ENCODE measurements at regions not wholly inside any gene's neighbourhood (a gene's known extent, or its start where the extent isn't known, plus 50 kb on each side); places are given as distances from the start of the nearest gene placed in this dataset.
A peak's percentile ranks its signal among the peaks of the same experiment; 100 is the strongest.

GRCh38 chr10:128859738-128860386 is 607.2 kb upstream of the MGMT start:
- peak; percentile 18 for DNase-seq (ENCODE audit: low spot score)

- no peak for DNase-seq (ENCODE audit: low spot score)
Measured at GRCh38 chr10:128860574-128860973, 606.5 kb upstream of the MGMT start.

- DNase-seq (ENCODE audit: low spot score) = no peak
Measured at GRCh38 chr10:128861018-128861901, 605.8 kb upstream of the MGMT start.

DNA sequence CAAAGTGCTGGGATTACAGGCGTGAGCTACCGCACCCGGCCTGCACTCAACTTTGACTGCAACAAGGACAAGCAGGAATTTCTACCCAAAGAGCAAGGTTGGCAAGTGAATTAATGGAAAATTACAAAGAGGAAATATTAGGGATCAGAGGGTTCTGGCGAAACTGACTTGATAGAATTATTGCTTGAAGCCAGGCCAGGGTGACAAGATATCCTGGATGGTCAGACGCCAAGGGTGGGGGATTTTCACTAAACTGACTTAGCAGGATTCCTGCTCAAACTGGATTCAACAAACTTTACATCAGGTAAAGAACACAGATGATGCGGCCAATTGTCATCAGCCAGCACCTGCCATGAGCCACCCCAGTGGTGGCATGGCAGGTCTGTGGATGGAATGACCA is 603.6 kb upstream of the MGMT start:
- no peak for DNase-seq (ENCODE audit: low spot score)

DNA sequence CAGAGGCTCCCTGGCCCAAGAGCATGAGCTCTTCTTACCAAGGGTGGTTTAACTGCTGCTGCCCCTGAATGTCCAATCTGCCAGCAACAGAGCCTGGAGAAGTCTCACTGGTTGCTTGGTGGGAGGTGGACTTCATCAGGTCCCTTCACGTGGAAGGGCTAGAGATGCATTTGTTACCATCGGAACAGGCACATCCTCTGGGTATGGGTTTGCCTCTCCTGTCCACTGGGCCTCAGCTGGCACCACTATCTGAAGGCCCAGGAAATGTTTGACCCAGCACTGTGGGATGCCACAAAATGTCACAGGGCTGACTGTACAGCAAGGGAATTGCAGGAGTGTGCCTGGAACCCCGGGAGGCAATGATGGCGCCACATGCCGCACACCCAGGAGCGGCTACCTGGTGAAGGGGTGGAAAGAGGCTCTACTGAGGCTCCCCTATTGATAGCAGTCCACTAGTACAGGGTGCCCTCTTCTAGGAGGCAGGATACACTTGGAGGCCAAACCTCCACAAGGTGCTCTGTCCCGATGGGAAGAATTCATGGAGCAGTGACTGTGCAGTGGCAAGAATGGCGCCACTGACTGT is 603.1 kb upstream of the MGMT start:
- DNase-seq (ENCODE audit: low spot score) = no peak

GRCh38 chr10:128864554-128865295 is 602.3 kb upstream of the MGMT start:
- no peak for DNase-seq (ENCODE audit: low spot score)

GRCh38 chr10:128865436-128866195 is 601.4 kb upstream of the MGMT start:
- no peak for DNase-seq (ENCODE audit: low spot score)

DNA sequence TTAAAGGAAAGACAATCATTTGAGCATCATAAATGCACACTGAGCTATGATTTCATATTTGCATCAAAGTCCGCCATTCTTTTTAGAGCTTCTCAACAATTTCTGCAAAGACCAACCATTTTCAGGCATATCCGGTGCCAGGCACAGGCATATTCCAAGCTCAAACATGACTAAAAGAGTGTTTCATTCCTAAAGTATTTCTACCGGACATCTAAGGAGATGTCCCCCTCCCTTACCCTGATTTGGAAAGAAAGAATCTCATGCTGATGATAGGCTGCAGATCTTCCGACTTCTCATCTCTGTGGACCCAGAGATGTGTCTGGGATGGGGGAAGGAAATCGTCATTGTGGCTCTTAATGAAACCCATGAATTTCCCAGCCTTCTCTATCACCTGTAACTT is 600.5 kb upstream of the MGMT start:
- DNase-seq (ENCODE audit: low spot score) = no peak

- no peak for DNase-seq (ENCODE audit: low spot score)
Measured at GRCh38 chr10:128867210-128867609, 599.8 kb upstream of the MGMT start.

- DNase-seq (ENCODE audit: low spot score) = no peak
Measured at GRCh38 chr10:128867819-128868218, 599.2 kb upstream of the MGMT start.

- DNase-seq (ENCODE audit: low spot score) = no peak
Measured at GRCh38 chr10:128868481-128868880, 598.6 kb upstream of the MGMT start.

- no peak for DNase-seq (ENCODE audit: low spot score)
Measured at GRCh38 chr10:128869101-128869749, 597.8 kb upstream of the MGMT start.

GRCh38 chr10:128870830-128871597 is 596.0 kb upstream of the MGMT start:
- no peak for DNase-seq (ENCODE audit: low spot score)

DNA sequence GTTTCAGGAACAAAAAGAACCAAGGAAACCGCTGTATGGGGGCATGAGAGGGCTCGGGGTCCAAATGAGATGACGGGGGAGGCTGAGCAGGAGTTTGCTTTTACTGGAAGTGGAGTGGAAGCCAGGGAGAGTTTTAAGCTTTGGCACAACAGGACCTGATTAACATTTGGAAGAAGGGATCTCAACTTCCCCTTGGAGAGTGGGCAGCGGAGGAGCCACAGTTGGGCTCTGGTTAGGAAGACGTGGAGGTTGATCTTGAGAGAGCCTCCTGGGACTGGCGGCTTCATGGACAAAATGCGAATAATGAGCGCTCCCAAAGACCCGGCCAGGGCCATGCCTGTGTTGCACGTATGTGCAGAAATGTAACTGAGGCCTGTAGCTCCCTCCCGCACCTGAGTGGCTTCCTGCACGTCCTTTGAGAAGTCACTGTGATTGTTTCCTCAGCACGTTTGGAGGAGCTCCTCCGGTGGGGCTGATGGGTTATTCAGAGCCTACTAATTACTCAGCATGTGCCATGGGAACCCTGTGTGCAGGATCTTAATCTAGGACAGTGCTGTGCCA is 595.3 kb upstream of the MGMT start:
- no peak for DNase-seq (ENCODE audit: low spot score)

DNA sequence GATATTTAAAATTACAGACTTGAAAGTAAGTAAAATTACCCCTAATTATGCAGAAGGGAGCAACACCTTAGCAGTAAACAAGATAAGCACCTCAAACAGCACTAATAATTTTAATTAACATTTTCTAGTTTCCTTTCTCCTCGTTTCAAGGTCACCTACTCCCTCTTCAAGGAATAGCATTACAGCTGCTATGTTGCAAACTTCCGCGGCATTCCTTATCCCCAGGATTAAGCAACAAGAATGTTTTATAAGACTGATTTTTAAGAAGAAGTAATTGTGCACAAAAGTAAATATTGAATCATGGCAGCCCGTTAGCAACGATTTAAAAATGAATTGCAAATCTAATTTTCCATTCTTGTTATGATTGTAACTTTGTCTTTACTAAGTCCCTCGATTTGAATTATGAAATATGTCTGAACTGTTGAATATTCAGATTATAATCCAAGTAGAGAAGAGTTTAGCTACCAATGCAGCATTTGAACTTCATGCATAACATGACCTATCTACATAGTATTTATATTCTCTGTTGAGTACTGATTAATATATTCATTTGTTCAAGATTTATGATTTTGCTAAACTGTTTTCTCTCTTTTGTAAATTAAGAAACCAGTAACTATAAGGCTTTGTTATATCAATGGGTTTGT is 593.5 kb upstream of the MGMT start:
- DNase-seq (ENCODE audit: low spot score) = no peak

DNA sequence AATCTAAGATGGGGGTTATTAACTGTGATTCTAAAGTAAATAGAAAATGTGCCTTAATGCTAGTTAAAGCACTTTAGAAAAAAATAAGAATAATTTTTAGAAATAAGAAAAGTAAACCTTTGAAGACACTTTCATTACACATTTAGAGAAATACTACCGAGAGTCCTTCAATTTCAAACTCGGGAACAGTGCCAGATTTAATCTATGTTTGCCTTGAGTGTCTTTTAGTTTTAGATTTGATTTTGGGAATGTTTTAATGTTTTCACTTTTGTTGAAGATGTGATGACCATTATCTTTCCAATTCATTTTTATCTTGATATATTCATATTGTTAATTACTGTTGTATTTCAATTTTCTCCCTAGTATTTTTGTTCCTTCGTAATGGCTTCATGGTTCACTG is 592.7 kb upstream of the MGMT start:
- DNase-seq (ENCODE audit: low spot score) = no peak

- no peak for DNase-seq (ENCODE audit: low spot score)
Measured at GRCh38 chr10:128875030-128875744, 591.9 kb upstream of the MGMT start.

DNA sequence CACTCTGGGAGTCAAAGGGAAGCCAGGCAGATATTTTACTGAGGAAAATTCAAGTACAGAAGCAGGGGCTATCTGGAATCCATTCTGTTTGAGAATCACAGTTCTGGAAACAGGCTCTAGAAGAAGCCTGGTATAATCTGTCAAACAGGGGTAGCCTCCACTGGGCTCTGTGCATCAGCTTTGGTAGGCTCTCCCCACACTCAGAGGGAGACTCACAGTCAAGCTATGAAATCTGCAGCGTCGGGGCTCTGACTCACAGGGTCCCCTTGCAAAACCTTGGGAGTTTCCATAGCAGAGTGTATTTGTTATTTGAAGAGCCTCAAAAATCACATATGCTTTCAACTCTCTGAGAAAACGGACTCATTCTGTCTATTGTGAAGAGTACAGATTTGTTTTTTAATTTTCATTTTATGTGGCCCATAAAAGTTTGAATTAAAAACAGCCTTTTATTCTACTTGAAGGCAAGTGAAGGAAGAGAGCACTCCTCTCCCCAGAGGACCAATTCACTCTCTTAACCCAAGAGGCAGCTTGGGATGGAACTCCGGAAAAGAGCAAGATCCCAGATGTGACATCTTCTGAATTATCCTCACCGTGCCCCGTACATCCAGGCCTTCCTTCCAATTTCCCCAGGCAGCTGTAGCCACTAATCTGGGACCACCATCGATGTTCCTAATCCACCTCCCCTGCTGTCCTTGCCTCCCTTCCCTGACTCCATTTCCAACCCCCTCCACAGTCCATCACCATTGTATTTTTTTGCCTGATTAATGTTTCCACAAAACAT is 590.9 kb upstream of the MGMT start:
- DNase-seq (ENCODE audit: low spot score) = no peak

All from cerebellar cortex (tissue), 1 donor.